ENCODE measurements at regions not wholly inside any gene's neighbourhood (a gene's known extent, or its start where the extent isn't known, plus 50 kb on each side); places are given as distances from the start of the nearest gene placed in this dataset.
A peak's percentile ranks its signal among the peaks of the same experiment; 100 is the strongest.
"Not testable (repeated sequence)": the region's sequence is repeated elsewhere in the genome, so short reads cannot be mapped to it uniquely, and the experiment has no call there.

DNA sequence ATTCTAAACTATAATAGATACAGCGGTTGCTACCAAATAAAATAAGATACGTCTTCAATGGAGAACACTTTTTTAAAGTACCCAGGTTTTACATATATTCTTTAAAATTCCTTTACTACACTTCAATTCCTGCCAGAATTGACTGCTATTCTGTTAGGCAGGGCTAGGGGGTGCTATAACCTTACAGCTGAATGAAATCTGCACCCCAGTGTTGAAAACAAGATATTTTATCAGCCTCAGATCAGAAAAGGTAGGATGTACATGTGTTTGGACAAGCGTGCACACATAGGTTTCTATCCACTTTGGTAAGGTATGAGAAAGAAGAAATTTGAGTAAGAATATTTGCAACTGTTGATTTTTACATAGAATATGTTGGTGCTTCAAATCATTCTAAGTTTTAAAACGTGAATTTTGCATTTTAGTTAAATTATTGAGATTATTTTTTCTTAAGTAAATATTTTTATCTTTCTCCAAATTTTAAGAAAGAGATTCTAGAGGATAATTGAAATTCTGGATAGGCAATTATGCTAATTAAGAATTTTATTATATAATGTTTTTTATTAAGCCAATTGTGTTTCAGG, 490.8 kb upstream of the ADGRL4 start:
- TF ChIP-seq, protein P1, sequence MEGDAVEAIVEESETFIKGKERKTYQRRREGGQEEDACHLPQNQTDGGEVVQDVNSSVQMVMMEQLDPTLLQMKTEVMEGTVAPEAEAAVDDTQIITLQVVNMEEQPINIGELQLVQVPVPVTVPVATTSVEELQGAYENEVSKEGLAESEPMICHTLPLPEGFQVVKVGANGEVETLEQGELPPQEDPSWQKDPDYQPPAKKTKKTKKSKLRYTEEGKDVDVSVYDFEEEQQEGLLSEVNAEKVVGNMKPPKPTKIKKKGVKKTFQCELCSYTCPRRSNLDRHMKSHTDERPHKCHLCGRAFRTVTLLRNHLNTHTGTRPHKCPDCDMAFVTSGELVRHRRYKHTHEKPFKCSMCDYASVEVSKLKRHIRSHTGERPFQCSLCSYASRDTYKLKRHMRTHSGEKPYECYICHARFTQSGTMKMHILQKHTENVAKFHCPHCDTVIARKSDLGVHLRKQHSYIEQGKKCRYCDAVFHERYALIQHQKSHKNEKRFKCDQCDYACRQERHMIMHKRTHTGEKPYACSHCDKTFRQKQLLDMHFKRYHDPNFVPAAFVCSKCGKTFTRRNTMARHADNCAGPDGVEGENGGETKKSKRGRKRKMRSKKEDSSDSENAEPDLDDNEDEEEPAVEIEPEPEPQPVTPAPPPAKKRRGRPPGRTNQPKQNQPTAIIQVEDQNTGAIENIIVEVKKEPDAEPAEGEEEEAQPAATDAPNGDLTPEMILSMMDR (IDR thresholded peaks at IDR 0.05): peak; percentile 31
- Mint-ChIP-seq H3K4me3 (no peak overlapping the region), H3K9me3 (no peaks in the 10 kb centered on the region), H3K36me3 (ENCODE audit: low read depth) (no peaks in the 10 kb centered on the region), H3K4me1 (no peaks in the 10 kb centered on the region), H3K27ac (no peak overlapping the region), H3K27me3 (no peaks in the 10 kb centered on the region)
- POLR2A ChIA-PET: no interaction called here
- ATAC-seq (ENCODE audit: low read depth) (no peak), DNase-seq (no peak)
- intact Hi-C loops (cut with micrococcal nuclease): loop anchor here (5.0 kb wide), 1 partner anchor 475 kb away; no protein-coding TSS in a partner anchor
- CTCF ChIA-PET: interaction anchor here (0.7 kb wide), 1 partner anchor 12 kb away, joined by 3 read pairs; no protein-coding TSS in a partner anchor

DNA sequence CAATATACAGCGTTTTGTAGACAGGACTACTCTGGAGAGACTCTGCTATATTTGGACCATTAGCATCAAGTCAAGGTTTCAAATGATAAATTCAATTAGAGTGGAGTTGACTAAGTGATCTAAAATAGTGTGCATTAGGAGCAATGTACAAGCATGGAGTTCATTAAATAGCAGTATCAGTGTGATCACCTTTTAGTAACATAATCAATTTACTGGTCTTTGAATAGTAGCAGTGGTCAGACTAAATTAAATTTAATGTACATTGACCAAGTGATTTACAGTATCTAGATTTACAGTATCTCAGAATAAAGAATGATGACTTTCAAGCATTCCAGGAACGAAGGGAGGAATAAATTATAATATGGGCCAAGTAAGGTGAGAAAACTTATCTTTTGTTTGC, 489.6 kb upstream of the ADGRL4 start:
- H3K9me3 Mint-ChIP-seq: no peaks in the 10 kb centered on the region
- no peak overlapping the region for H3K4me3 Mint-ChIP-seq
- ChIA-PET CTCF (no interaction called here), POLR2A (no interaction called here)
- no peak overlapping the region for H3K27ac Mint-ChIP-seq
- intact Hi-C loops (cut with micrococcal nuclease): loop anchor here (5.0 kb wide), 1 partner anchor 476 kb away; no protein-coding TSS in a partner anchor
- no peaks in the 10 kb centered on the region for H3K36me3 Mint-ChIP-seq (ENCODE audit: low read depth)
- TF ChIP-seq, protein P1 (IDR thresholded peaks at IDR 0.05): no peak
- ATAC-seq (ENCODE audit: low read depth) (no peak), DNase-seq (no peak)
- no peaks in the 10 kb centered on the region for H3K27me3 Mint-ChIP-seq
- no peaks in the 10 kb centered on the region for H3K4me1 Mint-ChIP-seq

- DNase-seq; H3K27me3 Mint-ChIP-seq; H3K36me3 Mint-ChIP-seq (ENCODE audit: low read depth); POLR2A ChIA-PET; intact Hi-C loops (cut with micrococcal nuclease); ATAC-seq (ENCODE audit: low read depth); H3K27ac Mint-ChIP-seq; H3K4me1 Mint-ChIP-seq; H3K4me3 Mint-ChIP-seq; H3K9me3 Mint-ChIP-seq: not testable (repeated sequence)
- CTCF ChIA-PET: interaction anchor here (0.6 kb wide), 1 partner anchor 95 kb away, joined by 3 read pairs; no protein-coding TSS in a partner anchor
Measured at GRCh38 chr1:79493702-79494101, 487.2 kb upstream of the ADGRL4 start.

GRCh38 chr1:79488572-79489121, 482.1 kb upstream of the ADGRL4 start:
- CTCF ChIA-PET; DNase-seq; POLR2A ChIA-PET; ATAC-seq (ENCODE audit: low read depth); H3K4me1 Mint-ChIP-seq; H3K36me3 Mint-ChIP-seq (ENCODE audit: low read depth); H3K9me3 Mint-ChIP-seq; intact Hi-C loops (cut with micrococcal nuclease); H3K27ac Mint-ChIP-seq; H3K27me3 Mint-ChIP-seq; H3K4me3 Mint-ChIP-seq: not testable (repeated sequence)

DNA sequence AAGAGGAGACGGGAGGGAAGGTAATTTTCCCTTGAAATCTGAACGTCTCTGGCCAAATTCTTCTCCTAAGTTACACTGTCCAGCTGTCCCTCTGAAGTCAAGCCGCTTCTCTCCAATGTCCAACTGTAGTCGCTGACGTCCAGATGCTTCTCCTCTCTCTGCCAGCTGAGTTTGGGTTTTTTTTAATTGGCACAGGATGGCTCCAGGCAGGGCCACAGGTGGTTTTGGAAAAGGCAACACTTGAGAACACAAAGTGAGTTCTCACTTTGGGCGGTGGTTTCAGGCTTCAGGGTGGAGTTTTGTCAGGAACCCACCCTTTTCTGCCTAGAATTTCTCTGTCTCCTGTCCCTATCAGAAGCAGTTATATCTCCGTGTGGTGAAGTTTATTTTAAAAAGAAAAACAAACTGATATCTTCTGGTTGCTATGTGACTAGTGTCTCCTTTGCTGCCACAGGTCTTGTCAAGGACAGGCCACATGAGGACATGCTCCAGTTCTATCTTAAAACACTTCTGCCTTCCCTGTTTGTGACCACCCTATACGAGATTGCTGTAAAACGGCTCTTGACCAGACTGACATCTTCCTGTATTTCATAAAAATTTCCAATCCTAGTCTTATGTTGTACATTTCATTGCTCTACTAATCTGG, 472.3 kb upstream of the ADGRL4 start:
- no peak for ATAC-seq (ENCODE audit: low read depth)
- Mint-ChIP-seq H3K9me3 (no peaks in the 10 kb centered on the region), H3K4me1 (no peaks in the 10 kb centered on the region), H3K27ac (no peak overlapping the region), H3K36me3 (ENCODE audit: low read depth) (no peaks in the 10 kb centered on the region), H3K27me3 (no peaks in the 10 kb centered on the region), H3K4me3 (no peak overlapping the region)
- TF ChIP-seq, protein P1 (IDR thresholded peaks at IDR 0.05): no peak
- DNase-seq: no peak
- intact Hi-C loops (cut with micrococcal nuclease): no loop called here
- ChIA-PET CTCF (no interaction called here), POLR2A (no interaction called here)

GRCh38 chr1:79478160-79478559, 471.6 kb upstream of the ADGRL4 start:
- TF ChIP-seq, protein P1 (IDR thresholded peaks at IDR 0.05): no peak
- DNase-seq (no peak), ATAC-seq (ENCODE audit: low read depth) (no peak)
- Mint-ChIP-seq H3K27me3 (no peaks in the 10 kb centered on the region), H3K36me3 (ENCODE audit: low read depth) (no peaks in the 10 kb centered on the region), H3K27ac (no peak overlapping the region), H3K4me1 (no peaks in the 10 kb centered on the region), H3K4me3 (no peak overlapping the region), H3K9me3 (no peaks in the 10 kb centered on the region)
- CTCF ChIA-PET: no interaction called here
- POLR2A ChIA-PET: no interaction called here
- intact Hi-C loops (cut with micrococcal nuclease): no loop called here
